ENCODE measurements at regions not wholly inside any gene's neighbourhood (a gene's known extent, or its start where the extent isn't known, plus 50 kb on each side); places are given as distances from the start of the nearest gene placed in this dataset.

DNA sequence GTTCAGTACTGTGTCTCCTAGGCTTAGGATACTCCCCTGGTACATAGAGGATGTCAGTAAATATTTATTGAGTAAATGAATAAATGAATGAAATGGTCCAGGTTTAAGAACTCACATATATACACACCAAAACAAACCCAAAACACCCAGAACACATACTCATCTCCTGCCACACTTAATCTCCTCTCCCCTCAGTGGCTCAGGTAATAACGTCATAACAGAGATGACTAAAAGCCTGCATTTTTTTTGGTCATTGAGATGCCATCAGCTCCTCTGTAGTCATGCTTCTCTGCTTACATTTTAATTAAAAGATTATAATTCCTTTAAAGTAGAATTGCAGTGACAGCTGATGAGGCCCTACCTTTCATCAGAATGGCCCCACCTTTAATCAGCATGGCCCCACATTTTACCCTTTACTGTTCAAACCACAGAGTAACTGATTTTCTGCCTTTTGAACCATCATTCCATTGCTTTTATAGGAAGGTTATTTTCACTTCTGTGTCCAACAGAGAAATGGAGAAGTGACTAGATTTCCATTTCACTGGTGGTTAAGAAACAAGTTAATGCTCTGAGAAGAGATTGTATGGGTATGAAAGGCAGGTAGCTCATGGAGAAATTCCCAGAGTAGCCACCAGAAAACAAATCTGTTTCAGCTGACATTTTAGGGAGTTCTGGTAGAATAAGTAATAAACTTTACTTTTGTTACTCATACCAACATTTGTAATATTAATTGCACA, 193.4 kb upstream of the ATP2B1 start:
- Histone ChIP-seq H3K27ac (ENCODE audit: low read length) (no peak overlapping the region), H3K9me2 (replicated peaks; ENCODE audit: insufficient read depth, low read length) (no peaks in the 10 kb centered on the region), H2AFZ (ENCODE audit: low read length) (no peak overlapping the region), H3K9me3 (replicated peaks; ENCODE audit: insufficient read depth, low read length) (no peaks in the 10 kb centered on the region), H3K4me2 (ENCODE audit: low read depth, low read length) (no peak overlapping the region), H3K4me3 (ENCODE audit: low read length) (no peak overlapping the region), H4K20me1 (ENCODE audit: insufficient read depth, low read length) (no peaks in the 10 kb centered on the region), H3K79me2 (ENCODE audit: low read length) (no peaks in the 10 kb centered on the region), H3K4me1 (ENCODE audit: low read length) (no peaks in the 10 kb centered on the region), H3K36me3 (replicated peaks; ENCODE audit: insufficient read depth, low read length) (no peaks in the 10 kb centered on the region), H3K27me3 (replicated peaks; ENCODE audit: insufficient read depth, low read length) (no peaks in the 10 kb centered on the region), H3F3A (ENCODE audit: insufficient read depth, low read length) (no peaks in the 10 kb centered on the region), H3K9ac (ENCODE audit: low read length) (no peak overlapping the region)
- DNase-seq = no peak
- TF ChIP-seq EZH2phosphoT487 (IDR thresholded peaks at IDR 0.05; ENCODE audit: low read length) (no peak), EZH2 (optimal IDR thresholded peaks at IDR 0.05; ENCODE audit: low read depth, low read length) (no peak)
- TF ChIP-seq, protein P1, sequence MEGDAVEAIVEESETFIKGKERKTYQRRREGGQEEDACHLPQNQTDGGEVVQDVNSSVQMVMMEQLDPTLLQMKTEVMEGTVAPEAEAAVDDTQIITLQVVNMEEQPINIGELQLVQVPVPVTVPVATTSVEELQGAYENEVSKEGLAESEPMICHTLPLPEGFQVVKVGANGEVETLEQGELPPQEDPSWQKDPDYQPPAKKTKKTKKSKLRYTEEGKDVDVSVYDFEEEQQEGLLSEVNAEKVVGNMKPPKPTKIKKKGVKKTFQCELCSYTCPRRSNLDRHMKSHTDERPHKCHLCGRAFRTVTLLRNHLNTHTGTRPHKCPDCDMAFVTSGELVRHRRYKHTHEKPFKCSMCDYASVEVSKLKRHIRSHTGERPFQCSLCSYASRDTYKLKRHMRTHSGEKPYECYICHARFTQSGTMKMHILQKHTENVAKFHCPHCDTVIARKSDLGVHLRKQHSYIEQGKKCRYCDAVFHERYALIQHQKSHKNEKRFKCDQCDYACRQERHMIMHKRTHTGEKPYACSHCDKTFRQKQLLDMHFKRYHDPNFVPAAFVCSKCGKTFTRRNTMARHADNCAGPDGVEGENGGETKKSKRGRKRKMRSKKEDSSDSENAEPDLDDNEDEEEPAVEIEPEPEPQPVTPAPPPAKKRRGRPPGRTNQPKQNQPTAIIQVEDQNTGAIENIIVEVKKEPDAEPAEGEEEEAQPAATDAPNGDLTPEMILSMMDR (IDR thresholded peaks at IDR 0.05; ENCODE audit: low read length) = no peak

DNA sequence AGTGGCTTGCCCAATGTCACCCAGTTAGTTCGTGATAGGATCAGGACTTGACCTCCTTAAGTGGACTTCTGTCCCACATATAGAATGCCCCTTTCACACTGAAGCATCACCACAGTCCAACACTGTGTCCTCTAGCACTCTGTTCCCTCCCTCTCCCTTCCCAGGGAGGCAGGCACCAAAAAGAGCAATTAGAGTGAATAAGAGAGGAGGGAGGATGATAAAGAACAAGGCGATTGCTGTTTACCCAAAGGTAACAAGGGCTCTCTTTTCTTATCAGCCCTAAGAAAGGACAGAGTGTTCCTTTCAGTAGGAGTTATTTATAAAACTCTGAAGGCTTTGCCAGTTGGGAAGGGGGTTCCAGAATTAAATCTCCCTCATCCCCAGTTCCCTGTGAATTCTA, 192.7 kb upstream of the ATP2B1 start:
- H3K4me1 ChIP-seq (ENCODE audit: low read length) = no peaks in the 10 kb centered on the region
- no peak for DNase-seq
- H3K9me3 ChIP-seq (replicated peaks; ENCODE audit: insufficient read depth, low read length) = no peaks in the 10 kb centered on the region
- no peak overlapping the region for H3K9ac ChIP-seq (ENCODE audit: low read length)
- no peak for TF ChIP-seq EZH2phosphoT487 (IDR thresholded peaks at IDR 0.05; ENCODE audit: low read length)
- TF ChIP-seq, protein P1 (IDR thresholded peaks at IDR 0.05; ENCODE audit: low read length) = no peak
- TF ChIP-seq EZH2 (optimal IDR thresholded peaks at IDR 0.05; ENCODE audit: low read depth, low read length) = no peak
- no peaks in the 10 kb centered on the region for H3K27me3 ChIP-seq (replicated peaks; ENCODE audit: insufficient read depth, low read length)
- no peak overlapping the region for H3K4me2 ChIP-seq (ENCODE audit: low read depth, low read length)
- no peaks in the 10 kb centered on the region for H3F3A ChIP-seq (ENCODE audit: insufficient read depth, low read length)
- no peaks in the 10 kb centered on the region for H3K9me2 ChIP-seq (replicated peaks; ENCODE audit: insufficient read depth, low read length)
- H3K79me2 ChIP-seq (ENCODE audit: low read length) = no peaks in the 10 kb centered on the region
- H3K27ac ChIP-seq (ENCODE audit: low read length) = no peak overlapping the region
- H3K4me3 ChIP-seq (ENCODE audit: low read length) = no peak overlapping the region
- H3K36me3 ChIP-seq (replicated peaks; ENCODE audit: insufficient read depth, low read length) = no peaks in the 10 kb centered on the region
- no peak overlapping the region for H2AFZ ChIP-seq (ENCODE audit: low read length)
- H4K20me1 ChIP-seq (ENCODE audit: insufficient read depth, low read length) = no peaks in the 10 kb centered on the region

DNA sequence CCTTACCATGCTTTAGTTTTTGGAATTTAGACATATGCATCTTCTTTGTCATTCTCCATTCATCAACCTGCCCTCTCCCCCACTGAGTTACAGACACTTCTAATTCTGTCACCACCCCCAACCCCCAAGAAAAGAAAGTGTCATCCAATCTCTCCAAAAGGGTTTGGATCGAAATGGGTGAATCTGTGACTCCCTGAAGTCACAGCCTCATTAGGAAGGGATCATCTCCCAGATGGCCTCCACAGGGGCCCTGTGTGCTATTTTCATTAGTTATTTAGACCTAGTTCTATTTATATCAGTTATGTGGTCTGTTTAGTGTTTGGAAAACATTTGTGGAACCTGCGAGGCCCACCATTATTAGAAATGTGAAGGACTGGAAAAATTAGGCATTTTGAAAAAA, 191.0 kb upstream of the ATP2B1 start:
- Histone ChIP-seq H3K9me2 (replicated peaks; ENCODE audit: insufficient read depth, low read length) (no peaks in the 10 kb centered on the region), H4K20me1 (ENCODE audit: insufficient read depth, low read length) (no peaks in the 10 kb centered on the region), H3K36me3 (replicated peaks; ENCODE audit: insufficient read depth, low read length) (no peaks in the 10 kb centered on the region), H3K27ac (ENCODE audit: low read length) (no peak overlapping the region), H3K79me2 (ENCODE audit: low read length) (no peaks in the 10 kb centered on the region), H3K4me2 (ENCODE audit: low read depth, low read length) (no peak overlapping the region), H3F3A (ENCODE audit: insufficient read depth, low read length) (no peaks in the 10 kb centered on the region), H2AFZ (ENCODE audit: low read length) (no peak overlapping the region), H3K27me3 (replicated peaks; ENCODE audit: insufficient read depth, low read length) (no peaks in the 10 kb centered on the region), H3K4me3 (ENCODE audit: low read length) (no peak overlapping the region), H3K9me3 (replicated peaks; ENCODE audit: insufficient read depth, low read length) (no peaks in the 10 kb centered on the region), H3K4me1 (ENCODE audit: low read length) (no peaks in the 10 kb centered on the region), H3K9ac (ENCODE audit: low read length) (no peak overlapping the region)
- TF ChIP-seq, protein P1 (IDR thresholded peaks at IDR 0.05; ENCODE audit: low read length) = no peak
- no peak for TF ChIP-seq EZH2phosphoT487 (IDR thresholded peaks at IDR 0.05; ENCODE audit: low read length)
- TF ChIP-seq EZH2 (optimal IDR thresholded peaks at IDR 0.05; ENCODE audit: low read depth, low read length) = no peak
- DNase-seq = no peak
